Gastroesophageal sphincter (tissue), 4 donors: ENCODE measurements at regions not wholly inside any gene's neighbourhood (a gene's known extent, or its start where the extent isn't known, plus 50 kb on each side); places are given as distances from the start of the nearest gene placed in this dataset.

Experiments used
- ATAC-seq: fragments of 150-250 bp; one replicate; pipeline ENCODE4 v1.9.1; 2016; ENCODE audit warnings: mild to moderate bottlenecking, moderate library complexity
- H3K27ac ChIP-seq, 4 donors: fragments of 200-600 bp; sonication (generic) in 3 of 4; 1 replicate in 3 of 4; 2 replicates in 1 of 4; pipeline ENCODE4 v1.5.1; 2016 to 2019
- H3K27me3 ChIP-seq: fragments of 200-600 bp; sonication (generic); one replicate; pipeline ENCODE4 v1.5.1; 2019
- H3K36me3 ChIP-seq, 2 donors: fragments of 200-600 bp; sonication (generic); one replicate each; pipeline ENCODE4 v1.5.1; 2019; ENCODE audit warnings: control low read depth in 1 of 2
- H3K4me1 ChIP-seq, 3 donors: fragments of 200-600 bp; sonication (generic); 1 replicate in 2 of 3; 2 replicates in 1 of 3; pipeline ENCODE4 v1.5.1; 2016 to 2019; ENCODE audit warnings: control low read depth in 2 of 3
- H3K4me3 ChIP-seq, 2 donors: fragments of 200-600 bp; sonication (generic); one replicate each; pipeline ENCODE4 v1.5.1; 2019; ENCODE audit warnings: mild to moderate bottlenecking in 1 of 2, moderate library complexity in 1 of 2
- H3K9me3 ChIP-seq, 3 donors: fragments of 200-600 bp; sonication (generic); one replicate each; pipeline ENCODE4 v1.5.1; 2017 to 2019; ENCODE audit warnings: control low read depth in 2 of 3
- CTCF ChIP-seq, 4 experiments: fragments of 200-600 bp in 2 of 4; fragments of 450-650 bp in 2 of 4; sonication (generic) in 1 of 4; IDR thresholded peaks; one replicate each; pipeline ENCODE4 v1.5.1; 2017 to 2019; ENCODE audit warnings: antibody characterized with exemption in 4 of 4, mild to moderate bottlenecking in 2 of 4, moderate library complexity in 2 of 4
- EP300 ChIP-seq: sonication (generic); formaldehyde crosslinking; IDR thresholded peaks from one replicate; pipeline ENCODE4 v1.6.1; 2017; ENCODE audit warnings: antibody characterized with exemption, mild to moderate bottlenecking
- POLR2A ChIP-seq, 2 donors: fragments of 450-650 bp; IDR thresholded peaks; one replicate each; pipeline ENCODE4 v1.6.1; 2017; ENCODE audit warnings: antibody characterized with exemption in 2 of 2, mild to moderate bottlenecking in 2 of 2, moderate library complexity in 1 of 2
- POLR2AphosphoS5 ChIP-seq: sonication (generic); formaldehyde crosslinking; IDR thresholded peaks from one replicate; pipeline ENCODE4 v1.6.1; 2017; ENCODE audit warnings: antibody characterized with exemption
- WGBS, 2 donors: methylation state at CpG; one replicate each; pipeline ENCODE4 v1.1.5; 2018; ENCODE audit warnings: low coverage in 1 of 2; 5-methylcytosine and 5-hydroxymethylcytosine counted together

- H3K27me3 ChIP-seq: no peaks in the 10 kb centered on the region
- no peak overlapping the region for H3K4me3 ChIP-seq
- no peak overlapping the region for H3K27ac ChIP-seq
- no peak for TF ChIP-seq EP300
- no peak for TF ChIP-seq POLR2AphosphoS5
- no peak for TF ChIP-seq CTCF (IDR thresholded peaks at IDR 0.05)
- ATAC-seq: no peak
- H3K9me3 ChIP-seq: no peaks in the 10 kb centered on the region
- peaks cover 0 to 8% (median 3%) of the 10 kb centered on the region in 3 donors for H3K4me1 ChIP-seq
- H3K36me3 ChIP-seq: no peaks in the 10 kb centered on the region
Measured at GRCh38 chr1:163928651-163929050, 606.9 kb downstream of the NUF2 start.

GRCh38 chr1:163932901-163933300, 611.1 kb downstream of the NUF2 start:
- no peak overlapping the region for H3K4me3 ChIP-seq
- H3K4me1 ChIP-seq: peaks cover 0 to 8% (median 3%) of the 10 kb centered on the region in 3 donors
- no peak overlapping the region for H3K27ac ChIP-seq
- no peaks in the 10 kb centered on the region for H3K36me3 ChIP-seq
- 88 to 89% methylated on average over 3 of the region's 3 CpGs for WGBS, 2 donors
- H3K9me3 ChIP-seq: no peaks in the 10 kb centered on the region
- H3K27me3 ChIP-seq: no peaks in the 10 kb centered on the region
- no peak for ATAC-seq
- TF ChIP-seq CTCF (IDR thresholded peaks at IDR 0.05): no peak
- TF ChIP-seq POLR2AphosphoS5: no peak
- no peak for TF ChIP-seq POLR2A (IDR thresholded peaks at IDR 0.05)
- TF ChIP-seq EP300: no peak

- 38 to 63% methylated on average over 1 to 3 of the region's 3 CpGs for WGBS, 2 donors
- Histone ChIP-seq H3K4me1 (peaks cover 0 to 4% (median 3%) of the 10 kb centered on the region in 3 donors), H3K9me3 (no peaks in the 10 kb centered on the region), H3K27me3 (no peaks in the 10 kb centered on the region), H3K27ac (no peak overlapping the region), H3K36me3 (no peaks in the 10 kb centered on the region), H3K4me3 (no peak overlapping the region)
- ATAC-seq: no peak
- no peak for TF ChIP-seq POLR2AphosphoS5
Measured at GRCh38 chr1:163933437-163933836, 611.7 kb downstream of the NUF2 start.

GRCh38 chr1:163935738-163936374, 614.1 kb downstream of the NUF2 start:
- Histone ChIP-seq H3K4me1 (no peaks in the 10 kb centered on the region), H3K9me3 (no peaks in the 10 kb centered on the region), H3K27ac (no peak overlapping the region), H3K4me3 (no peak overlapping the region), H3K36me3 (no peaks in the 10 kb centered on the region), H3K27me3 (no peaks in the 10 kb centered on the region)
- 92 to 95% methylated on average over 2 to 3 of the region's 3 CpGs for WGBS, 2 donors
- no peak for ATAC-seq
- TF ChIP-seq EP300 (no peak), CTCF (IDR thresholded peaks at IDR 0.05) (no peak), POLR2A (IDR thresholded peaks at IDR 0.05) (no peak)

GRCh38 chr1:163959622-163960021, 599.4 kb upstream of the PBX1 start:
- H3K36me3 ChIP-seq: no peaks in the 10 kb centered on the region
- H3K27ac ChIP-seq: no peak overlapping the region
- WGBS, 2 donors: 86 to 88% methylated on average over 1 of the region's 1 CpG
- H3K27me3 ChIP-seq: no peaks in the 10 kb centered on the region
- no peaks in the 10 kb centered on the region for H3K4me1 ChIP-seq
- H3K9me3 ChIP-seq: peaks cover 0 to 40% (median 0%) of the 10 kb centered on the region in 3 donors
- H3K4me3 ChIP-seq: no peak overlapping the region
- no peak for ATAC-seq
- no peak for TF ChIP-seq POLR2AphosphoS5
- TF ChIP-seq EP300: no peak
- no peak for TF ChIP-seq POLR2A (IDR thresholded peaks at IDR 0.05)
- no peak for TF ChIP-seq CTCF (IDR thresholded peaks at IDR 0.05)
